ENCODE measurements at regions not wholly inside any gene's neighbourhood (a gene's known extent, or its start where the extent isn't known, plus 50 kb on each side); places are given as distances from the start of the nearest gene placed in this dataset.

DNA sequence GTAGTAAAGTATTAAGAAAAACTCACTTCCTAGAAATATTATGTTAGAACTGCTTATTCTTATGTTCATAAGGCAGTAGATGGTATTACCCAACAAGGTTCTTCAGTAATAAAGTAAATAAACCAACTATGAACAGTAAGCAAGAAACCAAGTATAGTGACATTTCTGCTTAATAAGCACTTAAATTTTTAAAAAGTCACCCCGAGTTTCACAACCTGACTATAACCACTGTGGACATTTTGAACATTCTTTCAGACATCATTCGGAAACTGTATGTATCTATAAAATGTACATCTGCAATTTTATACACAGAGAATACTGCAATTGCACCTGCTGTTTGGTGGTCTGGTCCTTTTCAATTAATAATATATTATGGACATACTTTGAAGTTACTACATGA, 1073.6 kb downstream of the XPNPEP1 start:
- TF ChIP-seq, protein P1, sequence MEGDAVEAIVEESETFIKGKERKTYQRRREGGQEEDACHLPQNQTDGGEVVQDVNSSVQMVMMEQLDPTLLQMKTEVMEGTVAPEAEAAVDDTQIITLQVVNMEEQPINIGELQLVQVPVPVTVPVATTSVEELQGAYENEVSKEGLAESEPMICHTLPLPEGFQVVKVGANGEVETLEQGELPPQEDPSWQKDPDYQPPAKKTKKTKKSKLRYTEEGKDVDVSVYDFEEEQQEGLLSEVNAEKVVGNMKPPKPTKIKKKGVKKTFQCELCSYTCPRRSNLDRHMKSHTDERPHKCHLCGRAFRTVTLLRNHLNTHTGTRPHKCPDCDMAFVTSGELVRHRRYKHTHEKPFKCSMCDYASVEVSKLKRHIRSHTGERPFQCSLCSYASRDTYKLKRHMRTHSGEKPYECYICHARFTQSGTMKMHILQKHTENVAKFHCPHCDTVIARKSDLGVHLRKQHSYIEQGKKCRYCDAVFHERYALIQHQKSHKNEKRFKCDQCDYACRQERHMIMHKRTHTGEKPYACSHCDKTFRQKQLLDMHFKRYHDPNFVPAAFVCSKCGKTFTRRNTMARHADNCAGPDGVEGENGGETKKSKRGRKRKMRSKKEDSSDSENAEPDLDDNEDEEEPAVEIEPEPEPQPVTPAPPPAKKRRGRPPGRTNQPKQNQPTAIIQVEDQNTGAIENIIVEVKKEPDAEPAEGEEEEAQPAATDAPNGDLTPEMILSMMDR (conservative IDR thresholded peaks at IDR 0.05; ENCODE audit: low read depth, low read length) = no peak
- TF ChIP-seq MXI1 (IDR thresholded peaks at IDR 0.05; ENCODE audit: borderline replicate concordance, low read depth, low read length) (no peak), POLR2A (IDR thresholded peaks at IDR 0.05; ENCODE audit: low read depth, low read length) (no peak), RAD21 (IDR thresholded peaks at IDR 0.05; ENCODE audit: low read length) (no peak), FOS (IDR thresholded peaks at IDR 0.05; ENCODE audit: low read depth, low read length) (no peak), BHLHE40 (IDR thresholded peaks at IDR 0.05; ENCODE audit: low read depth, low read length) (no peak), SMC3 (IDR thresholded peaks at IDR 0.05; ENCODE audit: low read depth, low read length) (no peak), RFX5 (IDR thresholded peaks at IDR 0.05; ENCODE audit: low read depth, low read length) (no peak), MAFK (IDR thresholded peaks at IDR 0.05; ENCODE audit: low read depth, low read length) (peak; percentile 45; the same call in 1 of the 2 replicates), CEBPB (IDR thresholded peaks at IDR 0.05; ENCODE audit: low read depth, low read length) (no peak), RCOR1 (IDR thresholded peaks at IDR 0.05; ENCODE audit: insufficient replicate concordance, low read length) (no peak)
- TF ChIP-seq, protein P2, sequence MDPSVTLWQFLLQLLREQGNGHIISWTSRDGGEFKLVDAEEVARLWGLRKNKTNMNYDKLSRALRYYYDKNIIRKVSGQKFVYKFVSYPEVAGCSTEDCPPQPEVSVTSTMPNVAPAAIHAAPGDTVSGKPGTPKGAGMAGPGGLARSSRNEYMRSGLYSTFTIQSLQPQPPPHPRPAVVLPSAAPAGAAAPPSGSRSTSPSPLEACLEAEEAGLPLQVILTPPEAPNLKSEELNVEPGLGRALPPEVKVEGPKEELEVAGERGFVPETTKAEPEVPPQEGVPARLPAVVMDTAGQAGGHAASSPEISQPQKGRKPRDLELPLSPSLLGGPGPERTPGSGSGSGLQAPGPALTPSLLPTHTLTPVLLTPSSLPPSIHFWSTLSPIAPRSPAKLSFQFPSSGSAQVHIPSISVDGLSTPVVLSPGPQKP (IDR thresholded peaks at IDR 0.05; ENCODE audit: borderline replicate concordance, low read depth, low read length) = no peak
- TF ChIP-seq, protein P3, sequence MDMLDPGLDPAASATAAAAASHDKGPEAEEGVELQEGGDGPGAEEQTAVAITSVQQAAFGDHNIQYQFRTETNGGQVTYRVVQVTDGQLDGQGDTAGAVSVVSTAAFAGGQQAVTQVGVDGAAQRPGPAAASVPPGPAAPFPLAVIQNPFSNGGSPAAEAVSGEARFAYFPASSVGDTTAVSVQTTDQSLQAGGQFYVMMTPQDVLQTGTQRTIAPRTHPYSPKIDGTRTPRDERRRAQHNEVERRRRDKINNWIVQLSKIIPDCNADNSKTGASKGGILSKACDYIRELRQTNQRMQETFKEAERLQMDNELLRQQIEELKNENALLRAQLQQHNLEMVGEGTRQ (IDR thresholded peaks at IDR 0.05; ENCODE audit: low read depth, low read length) = no peak

Data from IMR-90 (cell line).